ENCODE measurements at regions not wholly inside any gene's neighbourhood (a gene's known extent, or its start where the extent isn't known, plus 50 kb on each side); places are given as distances from the start of the nearest gene placed in this dataset.

- Histone ChIP-seq H3K4me1 (ENCODE audit: control insufficient read depth, insufficient read depth, low read length) (no peaks in the 10 kb centered on the region), H3K27ac (ENCODE audit: extremely low read depth, low read depth, low read length) (no peak overlapping the region), H3K4me3 (ENCODE audit: low read depth, low read length) (no peak overlapping the region), H3K36me3 (ENCODE audit: control insufficient read depth in 2 of 2, insufficient read depth in 1 of 2, low read length in 2 of 2) (no peaks in the 10 kb centered on the region), H3K9me3 (ENCODE audit: control insufficient read depth, insufficient read depth, low read depth, low read length) (no peaks in the 10 kb centered on the region)
- ChIA-PET CTCF (no interaction called here), POLR2A (no interaction called here)
- no peak for TF ChIP-seq ZNF555 (tag by site-specific recombination; conservative IDR thresholded peaks at IDR 0.05)
- no peak for TF ChIP-seq ZBTB11 (tag by site-specific recombination; conservative IDR thresholded peaks at IDR 0.05; ENCODE audit: low read depth)
- TF ChIP-seq ZBTB20 (tag by site-specific recombination; IDR thresholded peaks at IDR 0.05) = no peak
These were observed 214.2 kb upstream of the TNRC6C start for GRCh38 chr17:77744066-77744988.

GRCh38 chr17:77745702-77746101 lies 212.8 kb upstream of the TNRC6C start:
- Histone ChIP-seq H3K9me3 (ENCODE audit: control insufficient read depth, insufficient read depth, low read depth, low read length) (no peaks in the 10 kb centered on the region), H3K4me3 (ENCODE audit: low read depth, low read length) (no peak overlapping the region), H3K4me1 (ENCODE audit: control insufficient read depth, insufficient read depth, low read length) (no peaks in the 10 kb centered on the region), H3K27ac (ENCODE audit: extremely low read depth, low read depth, low read length) (no peak overlapping the region), H3K36me3 (ENCODE audit: control insufficient read depth in 2 of 2, insufficient read depth in 1 of 2, low read length in 2 of 2) (no peaks in the 10 kb centered on the region)
- TF ChIP-seq ZNF302 (tag by site-specific recombination; IDR thresholded peaks at IDR 0.05; ENCODE audit: low read depth) = no peak
- no peak for TF ChIP-seq ZSCAN30 (tag by site-specific recombination; IDR thresholded peaks at IDR 0.05)
- no peak for TF ChIP-seq SALL2 (tag by site-specific recombination; IDR thresholded peaks at IDR 0.05; ENCODE audit: borderline replicate concordance)
- TF ChIP-seq ZNF692 (tag by site-specific recombination; IDR thresholded peaks at IDR 0.05) = no peak
- TF ChIP-seq KLF16 (tag by site-specific recombination; IDR thresholded peaks at IDR 0.05) = no peak
- no peak for TF ChIP-seq ZNF639 (tag by site-specific recombination; IDR thresholded peaks at IDR 0.05)
- no peak for TF ChIP-seq HIC1 (tag by site-specific recombination; IDR thresholded peaks at IDR 0.05)
- TF ChIP-seq ZNF777 (tag by site-specific recombination; IDR thresholded peaks at IDR 0.05; ENCODE audit: borderline replicate concordance) = no peak
- ChIA-PET POLR2A (no interaction called here), CTCF (interaction anchor here (0.5 kb wide), 1 partner anchor 536 kb away, joined by 3 read pairs; no protein-coding TSS in a partner anchor)
